Right cardiac atrium (tissue), 5 donors: ENCODE measurements at regions not wholly inside any gene's neighbourhood (a gene's known extent, or its start where the extent isn't known, plus 50 kb on each side); places are given as distances from the start of the nearest gene placed in this dataset.

ENCODE experiments used
- ATAC-seq, 2 donors: fragments of 200-7000 bp; cut with Tn5 transposase; one replicate each; pipeline versions ENCODE4 v1.8.0 to v1.9.1; 2020; ENCODE audit warnings: moderate library complexity in 2 of 2, mild to moderate bottlenecking in 1 of 2
- DNase-seq, 3 donors: peaks; one replicate each; pipeline ENCODE4 v3.0.0-alpha.2; 2020
- H3K27ac ChIP-seq: one replicate; pipeline ENCODE4 v1.5.1; 2013; ENCODE audit warnings: mild to moderate bottlenecking, low read length, control low read depth, moderate library complexity
- H3K27me3 ChIP-seq: one replicate; pipeline ENCODE4 v1.6.1; 2013; ENCODE audit not compliant: control insufficient read depth, insufficient read depth
- H3K4me1 ChIP-seq: one replicate; pipeline ENCODE4 v1.6.1; 2013; ENCODE audit warnings: low read length; ENCODE audit not compliant: control insufficient read depth, insufficient read depth
- H3K4me3 ChIP-seq: one replicate; pipeline ENCODE4 v1.5.1; 2013; ENCODE audit warnings: low read length, control low read depth
- H3K9me3 ChIP-seq: one replicate; pipeline ENCODE4 v1.6.1; 2013; ENCODE audit warnings: low read length; ENCODE audit not compliant: control insufficient read depth
- WGBS: extraction: QIAGEN DNeasy Blood & Tissue Kit; methylation state at CpG from one replicate; pipeline ENCODE4 v1.1.7; 2013; 5-methylcytosine and 5-hydroxymethylcytosine counted together
- intact Hi-C, 4 donors: fragments of 100-400 bp; cut with DNase I; formaldehyde crosslinking; loops; one replicate each; pipeline versions ENCODE4 v1.11.0 to v1.14.0; 2022 to 2023
- donor health status: healthy with polysubstance abuse.
- donor health status: DM: no; HTN: yes; CAD: no.
- donor health status: DM: no; HTN: no; CAD: no.
- donor health status: DM: no; HTN: yes; CAD: no; lungs with severe emphysema.
- donor health status: DM: yes; HTN: yes; CAD: no.

GRCh38 chrX:42725196-42725595 is 52.8 kb downstream of the PPP1R2C start:
- Histone ChIP-seq H3K4me3 (no peak overlapping the region), H3K4me1 (no peaks in the 10 kb centered on the region), H3K27me3 (no peaks in the 10 kb centered on the region), H3K9me3 (no peaks in the 10 kb centered on the region), H3K27ac (no peak overlapping the region)
- DNase-seq, result no peak
- WGBS, result 84% methylated on average over 2 of the region's 2 CpGs
- ATAC-seq, result no peak
- intact Hi-C loops, result no loop called here

GRCh38 chrX:42720209-42720608 is 57.8 kb downstream of the PPP1R2C start:
- Histone ChIP-seq H3K9me3 (no peaks in the 10 kb centered on the region), H3K4me1 (peaks cover under 1% of the 10 kb centered on the region), H3K27me3 (no peaks in the 10 kb centered on the region), H3K4me3 (no peak overlapping the region), H3K27ac (no peak overlapping the region)
- DNase-seq, result no peak
- WGBS, result 73% methylated on average over 4 of the region's 4 CpGs
- no peak for ATAC-seq
- intact Hi-C loops, result no loop called here

GRCh38 chrX:42715701-42716262 is 62.2 kb downstream of the PPP1R2C start:
- Histone ChIP-seq H3K4me1 (peaks cover 2% of the 10 kb centered on the region), H3K27ac (no peak overlapping the region), H3K4me3 (no peak overlapping the region), H3K27me3 (no peaks in the 10 kb centered on the region), H3K9me3 (no peaks in the 10 kb centered on the region)
- no peak for ATAC-seq
- WGBS, result 83% methylated on average over 8 of the region's 8 CpGs
- intact Hi-C loops, result no loop called here
- no peak for DNase-seq

- ATAC-seq, result peak; percentile 53 to 67
- intact Hi-C loops, result no loop called here
- Histone ChIP-seq H3K27ac (no peak overlapping the region), H3K4me3 (no peak overlapping the region), H3K4me1 (peaks cover 2% of the 10 kb centered on the region), H3K27me3 (no peaks in the 10 kb centered on the region), H3K9me3 (no peaks in the 10 kb centered on the region)
- 38% methylated on average over 11 of the region's 11 CpGs for WGBS
- peak; percentile 31 to 56 (median 49) for DNase-seq
Measured at GRCh38 chrX:42714981-42715700, 62.8 kb downstream of the PPP1R2C start.

GRCh38 chrX:42710452-42710851 is 67.5 kb downstream of the PPP1R2C start:
- WGBS, result 80% methylated on average over 2 of the region's 2 CpGs
- H3K27ac ChIP-seq, result no peak overlapping the region
- intact Hi-C loops, result no loop called here
- H3K4me3 ChIP-seq, result no peak overlapping the region
- no peaks in the 10 kb centered on the region for H3K27me3 ChIP-seq
- H3K4me1 ChIP-seq, result peaks cover 2% of the 10 kb centered on the region
- no peaks in the 10 kb centered on the region for H3K9me3 ChIP-seq
- DNase-seq (no peak), ATAC-seq (no peak)

- ATAC-seq, result peak; percentile 26 to 43
- no peak overlapping the region for H3K27ac ChIP-seq
Measured at GRCh38 chrX:42708222-42708621, 69.7 kb downstream of the PPP1R2C start.

GRCh38 chrX:42707742-42708141 is 70.2 kb downstream of the PPP1R2C start:
- no peak overlapping the region for H3K4me3 ChIP-seq
- no peaks in the 10 kb centered on the region for H3K9me3 ChIP-seq
- DNase-seq (no peak), ATAC-seq (no peak)
- no peaks in the 10 kb centered on the region for H3K27me3 ChIP-seq
- no peak overlapping the region for H3K27ac ChIP-seq
- intact Hi-C loops, result no loop called here
- H3K4me1 ChIP-seq, result no peaks in the 10 kb centered on the region

More at GRCh38 chrX:42708222-42708621, 69.7 kb downstream of the PPP1R2C start:
- Histone ChIP-seq H3K4me3 (no peak overlapping the region), H3K4me1 (no peaks in the 10 kb centered on the region), H3K9me3 (no peaks in the 10 kb centered on the region), H3K27me3 (no peaks in the 10 kb centered on the region)
- intact Hi-C loops, result no loop called here
- 42% methylated on average over 2 of the region's 2 CpGs for WGBS
- DNase-seq, result no peak

GRCh38 chrX:42704454-42704853 is 73.5 kb downstream of the PPP1R2C start:
- H3K27ac ChIP-seq, result no peak overlapping the region
- ATAC-seq, result no peak
- H3K4me1 ChIP-seq, result no peaks in the 10 kb centered on the region
- WGBS, result 37% methylated on average over 2 of the region's 2 CpGs
- H3K27me3 ChIP-seq, result no peaks in the 10 kb centered on the region
- H3K4me3 ChIP-seq, result no peak overlapping the region
- intact Hi-C loops, result no loop called here
- no peaks in the 10 kb centered on the region for H3K9me3 ChIP-seq
- no peak for DNase-seq

- 53% methylated on average over 3 of the region's 3 CpGs for WGBS
- Histone ChIP-seq H3K4me3 (no peak overlapping the region), H3K4me1 (no peaks in the 10 kb centered on the region), H3K27me3 (no peaks in the 10 kb centered on the region), H3K27ac (no peak overlapping the region), H3K9me3 (no peaks in the 10 kb centered on the region)
- DNase-seq (no peak), ATAC-seq (no peak)
- intact Hi-C loops, result no loop called here
Measured at GRCh38 chrX:42697544-42697943, 80.4 kb downstream of the PPP1R2C start.

- H3K4me1 ChIP-seq, result no peaks in the 10 kb centered on the region
- intact Hi-C loops, result no loop called here
- H3K4me3 ChIP-seq, result no peak overlapping the region
- ATAC-seq (no peak), DNase-seq (no peak)
- H3K27ac ChIP-seq, result no peak overlapping the region
- H3K9me3 ChIP-seq, result no peaks in the 10 kb centered on the region
- H3K27me3 ChIP-seq, result no peaks in the 10 kb centered on the region
- WGBS, result 82% methylated on average over 3 of the region's 3 CpGs
Measured at GRCh38 chrX:42696536-42697124, 81.3 kb downstream of the PPP1R2C start.

- Histone ChIP-seq H3K9me3 (no peaks in the 10 kb centered on the region), H3K27ac (no peak overlapping the region), H3K4me1 (no peaks in the 10 kb centered on the region), H3K4me3 (no peak overlapping the region), H3K27me3 (no peaks in the 10 kb centered on the region)
- DNase-seq (no peak), ATAC-seq (no peak)
- intact Hi-C loops, result no loop called here
- WGBS, result 76% methylated on average over 4 of the region's 4 CpGs
Measured at GRCh38 chrX:42695800-42696358, 82.1 kb downstream of the PPP1R2C start.
